Progenitor cell of endocrine pancreas (in vitro differentiated cells): ENCODE measurements at regions not wholly inside any gene's neighbourhood (a gene's known extent, or its start where the extent isn't known, plus 50 kb on each side); places are given as distances from the start of the nearest gene placed in this dataset.
A peak's percentile ranks its signal among the peaks of the same experiment; 100 is the strongest.
"Not testable (repeated sequence)": the region's sequence is repeated elsewhere in the genome, so short reads cannot be mapped to it uniquely, and the experiment has no call there.

Source experiments
- DNase-seq: peaks from one replicate; pipeline ENCODE4 v3.0.0; 2021; ENCODE audit warnings: low spot score; ENCODE audit not compliant: unreplicated experiment
- H3K27ac Mint-ChIP-seq: 2 replicates; pipeline ENCODE4 v1.8.0; 2021; ENCODE audit warnings: mild to moderate bottlenecking, moderate library complexity, mixed read lengths
- H3K27me3 Mint-ChIP-seq: 2 replicates; pipeline ENCODE4 v1.8.0; 2021; ENCODE audit warnings: mixed read lengths
- H3K36me3 Mint-ChIP-seq: 2 replicates; pipeline ENCODE4 v1.8.0; 2022; ENCODE audit warnings: mixed read lengths; ENCODE audit not compliant: insufficient read depth
- H3K4me1 Mint-ChIP-seq: 2 replicates; pipeline ENCODE4 v1.8.0; 2021; ENCODE audit warnings: low read depth, mixed read lengths
- H3K4me3 Mint-ChIP-seq: 2 replicates; pipeline ENCODE4 v1.8.0; 2021; ENCODE audit warnings: low read depth, mild to moderate bottlenecking, moderate library complexity, mixed read lengths
- H3K9me3 Mint-ChIP-seq: 2 replicates; pipeline ENCODE4 v1.8.0; 2021; ENCODE audit warnings: low read depth, mixed read lengths
- CTCF ChIP-seq: fragments of 200-600 bp; sonication (generic); IDR thresholded peaks from one replicate; pipeline ENCODE4 v1.5.0; 2021; ENCODE audit warnings: antibody characterized with exemption, mild to moderate bottlenecking; ENCODE audit not compliant: unreplicated experiment

- no peak for DNase-seq
- Mint-ChIP-seq H3K27me3 (no peaks in the 10 kb centered on the region), H3K9me3 (peaks cover 20% of the 10 kb centered on the region), H3K4me1 (no peaks in the 10 kb centered on the region), H3K4me3 (no peak overlapping the region), H3K36me3 (no peaks in the 10 kb centered on the region), H3K27ac (no peak overlapping the region)
- TF ChIP-seq CTCF = peak; percentile 8
Measured at GRCh38 chr5:9774472-9775079, 144.4 kb upstream of the TAS2R1 start.

- Mint-ChIP-seq H3K27ac (no peak overlapping the region), H3K4me3 (no peak overlapping the region), H3K27me3 (no peaks in the 10 kb centered on the region), H3K4me1 (no peaks in the 10 kb centered on the region), H3K36me3 (no peaks in the 10 kb centered on the region), H3K9me3 (peaks cover 13% of the 10 kb centered on the region)
- TF ChIP-seq CTCF = no peak
- no peak for DNase-seq
Measured at GRCh38 chr5:9771079-9771478, 140.9 kb upstream of the TAS2R1 start.

GRCh38 chr5:9766581-9766980 lies 136.4 kb upstream of the TAS2R1 start:
- H3K27me3 Mint-ChIP-seq = no peaks in the 10 kb centered on the region
- no peak overlapping the region for H3K4me3 Mint-ChIP-seq
- no peak overlapping the region for H3K27ac Mint-ChIP-seq
- no peaks in the 10 kb centered on the region for H3K4me1 Mint-ChIP-seq
- H3K36me3 Mint-ChIP-seq = no peaks in the 10 kb centered on the region
- TF ChIP-seq CTCF = no peak
- DNase-seq = no peak
- H3K9me3 Mint-ChIP-seq = no peaks in the 10 kb centered on the region

- no peak for TF ChIP-seq CTCF
- no peaks in the 10 kb centered on the region for H3K36me3 Mint-ChIP-seq
- H3K4me1 Mint-ChIP-seq = no peaks in the 10 kb centered on the region
- H3K27ac Mint-ChIP-seq = no peak overlapping the region
- DNase-seq = no peak
- no peaks in the 10 kb centered on the region for H3K27me3 Mint-ChIP-seq
- no peaks in the 10 kb centered on the region for H3K9me3 Mint-ChIP-seq
- no peak overlapping the region for H3K4me3 Mint-ChIP-seq
Measured at GRCh38 chr5:9765419-9766140, 135.4 kb upstream of the TAS2R1 start.

GRCh38 chr5:9761706-9762105 lies 131.6 kb upstream of the TAS2R1 start:
- Mint-ChIP-seq H3K27me3 (no peaks in the 10 kb centered on the region), H3K4me1 (no peaks in the 10 kb centered on the region), H3K9me3 (no peaks in the 10 kb centered on the region), H3K27ac (no peak overlapping the region), H3K36me3 (no peaks in the 10 kb centered on the region), H3K4me3 (no peak overlapping the region)
- no peak for TF ChIP-seq CTCF
- no peak for DNase-seq

GRCh38 chr5:9752670-9753069 lies 122.5 kb upstream of the TAS2R1 start:
- H3K27ac Mint-ChIP-seq, H3K27me3 Mint-ChIP-seq, DNase-seq, H3K9me3 Mint-ChIP-seq, H3K36me3 Mint-ChIP-seq, H3K4me3 Mint-ChIP-seq, H3K4me1 Mint-ChIP-seq: not testable (repeated sequence)
